Hepatocyte (in vitro differentiated cells): ENCODE measurements at regions not wholly inside any gene's neighbourhood (a gene's known extent, or its start where the extent isn't known, plus 50 kb on each side); places are given as distances from the start of the nearest gene placed in this dataset.

ENCODE experiments used
- EZH2 ChIP-seq: fragments of 200-600 bp; sonication (generic); IDR thresholded peaks from 2 replicates; pipeline ENCODE4 v1.6.1; 2016; ENCODE audit warnings: antibody characterized with exemption, mild to moderate bottlenecking, borderline replicate concordance
- EZH2phosphoT487 ChIP-seq: fragments of 200-600 bp; sonication (generic); IDR thresholded peaks from one replicate; pipeline ENCODE4 v1.6.1; 2018; ENCODE audit warnings: antibody characterized with exemption, mild to moderate bottlenecking, low read depth, moderate library complexity; ENCODE audit not compliant: unreplicated experiment, severe bottlenecking
- TF ChIP-seq, protein P1 (sequence below): fragments of 200-600 bp; sonication (generic); IDR thresholded peaks from 2 replicates; pipeline ENCODE4 v1.5.1; 2016; ENCODE audit warnings: antibody characterized with exemption, mild to moderate bottlenecking; ENCODE audit not compliant: poor library complexity

DNA sequence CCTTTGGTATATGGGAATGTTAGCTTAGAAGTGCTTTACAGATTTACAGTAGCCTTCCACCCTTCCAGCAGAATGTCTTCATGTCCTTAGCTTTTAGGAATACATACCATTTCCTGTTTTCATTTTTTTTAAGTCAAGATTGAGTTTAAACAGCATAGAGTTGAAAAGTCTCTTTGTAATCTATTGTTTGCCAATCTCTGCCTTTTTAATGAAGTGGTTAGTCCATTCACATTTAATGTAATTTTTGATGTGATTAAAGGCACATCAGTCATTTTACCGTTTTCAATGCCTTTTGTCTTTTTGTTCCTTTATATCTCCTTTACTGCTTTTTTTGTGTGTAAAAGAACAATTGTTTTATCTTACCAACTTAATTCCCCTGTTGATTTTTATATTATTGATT, 233.4 kb upstream of the SMIM21 start:
- TF ChIP-seq, protein P1, sequence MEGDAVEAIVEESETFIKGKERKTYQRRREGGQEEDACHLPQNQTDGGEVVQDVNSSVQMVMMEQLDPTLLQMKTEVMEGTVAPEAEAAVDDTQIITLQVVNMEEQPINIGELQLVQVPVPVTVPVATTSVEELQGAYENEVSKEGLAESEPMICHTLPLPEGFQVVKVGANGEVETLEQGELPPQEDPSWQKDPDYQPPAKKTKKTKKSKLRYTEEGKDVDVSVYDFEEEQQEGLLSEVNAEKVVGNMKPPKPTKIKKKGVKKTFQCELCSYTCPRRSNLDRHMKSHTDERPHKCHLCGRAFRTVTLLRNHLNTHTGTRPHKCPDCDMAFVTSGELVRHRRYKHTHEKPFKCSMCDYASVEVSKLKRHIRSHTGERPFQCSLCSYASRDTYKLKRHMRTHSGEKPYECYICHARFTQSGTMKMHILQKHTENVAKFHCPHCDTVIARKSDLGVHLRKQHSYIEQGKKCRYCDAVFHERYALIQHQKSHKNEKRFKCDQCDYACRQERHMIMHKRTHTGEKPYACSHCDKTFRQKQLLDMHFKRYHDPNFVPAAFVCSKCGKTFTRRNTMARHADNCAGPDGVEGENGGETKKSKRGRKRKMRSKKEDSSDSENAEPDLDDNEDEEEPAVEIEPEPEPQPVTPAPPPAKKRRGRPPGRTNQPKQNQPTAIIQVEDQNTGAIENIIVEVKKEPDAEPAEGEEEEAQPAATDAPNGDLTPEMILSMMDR = no peak
- TF ChIP-seq EZH2 = no peak
- no peak for TF ChIP-seq EZH2phosphoT487
